Stimulated activated naive CD8-positive, alpha-beta T cell treated with anti-CD3 and anti-CD28 coated beads, Interleukin-15, Interleukin-2, amounts not matched to agents 100 U/mL and 50 U/mL, for 24 hours (primary cell): ENCODE measurements at regions not wholly inside any gene's neighbourhood (a gene's known extent, or its start where the extent isn't known, plus 50 kb on each side); places are given as distances from the start of the nearest gene placed in this dataset.
"Not testable (repeated sequence)": the region's sequence is repeated elsewhere in the genome, so short reads cannot be mapped to it uniquely, and the experiment has no call there.

Experiments
- ATAC-seq: fragments of 150-1000 bp; cut with Tn5 transposase; one replicate; pipeline ENCODE4 v1.10.0; 2021
- DNase-seq: peaks from one replicate; pipeline ENCODE4 v3.0.0; 2021

DNA sequence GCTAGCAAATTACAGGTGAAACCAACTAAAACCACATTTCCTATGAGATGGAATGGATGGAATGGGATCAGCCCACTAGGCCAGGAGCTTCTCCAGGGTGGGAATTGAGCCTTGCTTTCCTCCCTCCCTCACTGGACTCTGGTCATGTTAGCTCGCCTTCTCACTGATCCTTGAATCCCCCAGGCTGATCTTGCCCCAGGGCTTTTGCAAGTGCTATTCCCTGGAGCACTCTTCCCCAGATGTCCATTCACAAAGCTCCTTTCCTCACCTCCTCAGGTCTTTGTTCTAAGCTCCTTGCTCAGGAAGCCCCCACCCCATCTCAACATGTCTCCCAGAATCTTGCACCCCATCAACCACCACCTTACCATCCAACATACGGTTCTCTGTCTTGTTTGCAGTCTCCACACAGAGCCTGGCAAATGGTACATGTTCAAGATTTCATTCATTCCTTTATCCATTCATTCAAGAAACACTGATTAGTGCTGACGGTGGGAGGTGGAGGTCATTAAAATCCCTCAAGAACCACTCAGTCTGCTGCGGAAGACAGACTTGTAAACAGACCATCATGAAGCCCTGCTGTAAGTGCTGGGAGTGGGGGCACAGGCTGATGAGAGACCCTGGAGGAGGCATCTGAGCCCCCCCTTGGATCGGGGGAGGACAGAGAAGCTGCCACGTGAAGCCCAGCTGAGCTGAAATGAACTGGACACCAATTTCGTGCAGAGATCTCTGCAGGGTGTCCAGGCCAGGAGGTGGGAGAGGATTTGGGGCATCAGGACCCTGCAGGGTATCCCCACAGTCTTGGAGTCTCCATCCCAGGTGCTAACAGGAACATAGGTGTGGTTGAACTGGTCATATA is 141.7 kb downstream of the BARX1 start:
- ATAC-seq: no peak
- DNase-seq: no peak

DNA sequence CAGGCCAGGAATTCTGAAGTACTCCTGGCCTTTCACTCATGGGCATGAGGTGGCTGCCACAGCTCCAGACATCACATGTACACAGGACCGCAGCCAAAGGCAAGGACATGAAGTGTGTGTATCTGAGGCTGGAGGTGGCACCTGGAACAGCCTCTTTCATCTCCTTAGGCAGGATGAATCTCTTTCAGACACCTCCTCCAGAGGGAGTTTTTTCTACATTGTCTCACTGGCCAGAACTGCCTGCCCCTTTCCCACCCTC is 142.8 kb downstream of the BARX1 start:
- no peak for DNase-seq
- no peak for ATAC-seq

DNA sequence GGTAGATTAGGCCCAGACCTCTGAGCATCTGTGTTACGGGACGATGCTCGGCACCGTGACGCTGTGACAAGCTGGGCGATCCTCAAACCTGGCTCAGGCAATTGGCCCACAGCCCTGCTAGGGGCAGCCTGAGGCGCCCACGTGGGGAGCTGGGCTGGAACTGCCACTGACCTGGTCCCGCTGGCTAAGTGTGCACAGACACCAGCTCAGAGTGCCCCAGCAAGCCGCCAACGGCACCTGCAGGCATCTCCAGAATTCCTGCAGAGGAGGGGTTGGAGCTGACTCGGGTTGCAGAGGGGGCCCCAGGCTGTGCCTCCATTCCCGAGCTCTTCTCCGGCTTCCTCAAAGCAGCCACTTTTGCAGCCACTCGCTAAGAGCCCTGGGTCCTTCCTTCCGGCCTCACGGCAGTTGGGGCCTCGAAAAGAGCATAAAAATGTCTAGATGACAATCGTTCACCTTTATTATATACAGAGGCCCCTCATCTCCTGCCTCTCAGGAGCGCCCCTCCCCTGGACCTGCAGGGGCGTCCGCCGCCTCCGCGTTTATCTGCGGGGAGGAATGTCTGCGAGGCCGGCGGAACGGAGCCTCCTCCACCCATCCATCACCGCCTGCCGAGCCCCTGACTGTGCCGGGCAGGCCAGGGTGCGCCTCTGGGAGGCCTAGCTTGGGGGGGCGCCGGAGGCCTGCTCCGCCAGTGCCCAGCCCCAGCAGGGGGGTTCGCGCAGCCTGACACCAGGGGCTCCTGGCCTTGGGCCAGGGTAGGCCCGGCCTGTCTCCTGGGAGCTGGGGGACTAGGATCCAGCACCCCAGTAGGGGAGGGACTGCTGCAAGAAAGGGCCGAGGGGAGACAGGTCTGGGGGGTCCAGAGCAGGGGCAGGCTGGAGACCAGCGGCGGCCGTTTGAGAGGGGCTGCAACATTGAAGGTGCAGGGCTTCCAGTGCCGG is 144.9 kb downstream of the BARX1 start:
- no peak for DNase-seq
- no peak for ATAC-seq

DNA sequence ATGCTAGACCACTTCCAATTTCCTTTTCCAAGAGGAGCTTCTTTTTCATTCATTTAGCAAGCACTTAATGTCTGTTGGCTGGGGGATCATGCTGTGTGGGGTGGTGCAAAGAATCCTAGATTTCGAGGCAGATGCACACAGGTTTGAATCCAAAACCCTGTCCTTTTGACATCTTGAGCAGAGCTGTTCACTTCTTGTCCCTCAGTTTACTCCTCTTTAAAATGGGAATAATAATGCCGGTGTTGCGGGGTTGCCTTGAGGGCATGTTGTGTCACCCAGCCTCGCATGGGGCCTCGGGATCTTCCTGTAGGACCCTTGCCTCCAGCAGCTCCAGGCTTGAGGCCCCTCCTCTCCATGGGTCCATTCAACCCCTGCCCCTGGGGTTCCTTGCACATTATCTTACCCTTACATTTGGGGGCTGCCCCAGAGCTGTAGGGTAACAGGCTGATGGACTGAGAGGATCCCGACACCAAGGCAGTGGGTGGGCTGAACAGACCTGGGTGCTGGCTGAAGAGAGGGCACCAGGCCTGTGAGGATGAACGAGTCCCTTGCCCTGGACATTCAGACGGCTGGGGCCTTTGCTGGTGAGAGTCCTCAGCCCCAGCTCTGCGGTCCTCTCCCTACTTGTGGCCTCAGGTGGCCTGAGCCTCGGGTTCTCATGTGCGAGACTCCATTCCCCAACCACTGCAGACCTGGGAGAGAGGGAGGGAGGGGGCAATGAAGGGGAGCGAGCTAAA is 145.8 kb downstream of the BARX1 start:
- no peak for DNase-seq
- no peak for ATAC-seq

DNA sequence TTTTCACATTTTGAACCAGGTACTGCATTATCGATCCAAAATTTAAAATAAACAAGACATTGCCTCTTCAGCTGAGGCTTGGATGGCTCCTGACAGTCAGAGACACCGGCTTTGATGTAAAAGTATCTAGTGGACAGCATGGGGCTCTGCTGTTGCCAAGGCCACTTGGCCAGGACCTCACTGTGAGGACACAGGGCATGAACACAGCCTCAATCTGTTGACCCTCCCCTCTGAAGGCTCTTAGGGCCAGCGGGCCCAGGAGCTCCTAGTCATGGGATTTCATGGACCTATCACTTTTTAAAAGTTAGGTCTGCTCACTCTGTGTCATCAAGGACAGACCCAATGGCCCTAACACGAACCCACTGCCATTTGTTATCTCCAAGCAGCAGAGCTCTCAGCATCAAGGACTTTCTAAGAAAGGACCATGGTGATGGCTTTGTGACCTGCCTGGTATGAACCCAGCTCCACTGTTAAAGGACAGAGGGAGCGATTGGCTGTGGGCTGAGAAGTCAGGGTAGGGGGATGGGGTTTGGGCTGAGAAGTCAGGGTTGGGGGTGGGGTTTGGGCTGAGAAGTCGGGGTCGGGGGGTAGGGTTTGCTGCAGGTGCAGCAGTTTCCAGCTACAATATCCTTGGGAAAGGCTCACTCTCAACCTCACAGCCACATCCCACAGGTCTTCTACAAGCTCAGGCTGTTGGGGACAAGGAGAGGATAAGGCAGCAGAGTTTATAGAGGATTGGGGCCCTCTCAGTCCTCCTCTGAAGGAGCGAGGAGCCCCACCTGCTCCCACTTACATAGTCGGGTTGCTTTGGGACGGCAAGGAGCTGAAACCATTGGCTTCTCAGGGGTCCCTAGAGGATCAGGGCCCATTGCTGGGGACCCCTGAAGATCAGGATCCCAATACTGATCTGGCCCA is 146.8 kb downstream of the BARX1 start:
- DNase-seq (no peak), ATAC-seq (no peak)

DNA sequence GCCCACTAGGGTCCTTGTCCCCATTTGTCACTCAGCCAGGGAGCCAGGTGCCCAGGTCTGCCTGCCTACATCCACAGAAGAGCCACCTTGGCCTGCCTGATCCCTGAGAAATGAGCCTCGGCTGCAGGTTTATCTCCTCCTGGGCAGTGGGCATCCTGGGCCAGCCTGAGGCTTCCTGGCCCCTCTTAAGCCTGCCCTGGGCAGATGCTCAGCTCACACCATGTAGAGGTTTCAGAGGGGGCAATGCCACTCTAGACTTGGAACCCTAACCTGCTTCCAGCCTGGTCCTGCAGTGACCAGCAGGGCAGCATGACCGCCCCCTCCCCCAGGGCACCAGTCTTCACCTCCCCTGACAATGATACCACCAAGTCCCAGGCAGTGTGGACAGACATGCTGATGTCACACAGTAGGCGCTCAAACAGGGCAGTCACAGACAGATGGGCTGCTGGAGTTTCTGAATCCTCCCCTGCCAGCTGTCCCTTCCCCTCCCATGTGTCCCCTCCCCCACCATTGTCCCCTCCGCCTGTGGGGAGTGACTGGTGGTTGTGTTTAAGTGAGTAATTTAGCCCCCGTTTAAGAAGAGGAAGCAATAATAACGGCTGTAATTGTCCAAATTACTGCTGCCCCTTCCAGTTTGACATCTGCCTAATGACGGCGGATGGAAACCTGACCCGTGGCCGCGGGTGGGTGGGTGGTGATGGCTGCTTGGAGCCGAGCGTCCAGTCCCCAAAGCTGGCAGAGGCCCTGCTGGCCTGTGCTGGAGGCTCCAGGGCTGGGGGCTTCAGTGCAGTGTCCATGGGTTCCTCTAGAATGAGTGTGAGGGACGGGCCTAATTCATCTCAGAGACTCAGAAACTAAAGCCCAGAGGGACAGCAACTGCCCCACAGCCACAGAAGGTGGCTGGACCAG is 147.7 kb downstream of the BARX1 start:
- ATAC-seq (no peak), DNase-seq (no peak)

DNA sequence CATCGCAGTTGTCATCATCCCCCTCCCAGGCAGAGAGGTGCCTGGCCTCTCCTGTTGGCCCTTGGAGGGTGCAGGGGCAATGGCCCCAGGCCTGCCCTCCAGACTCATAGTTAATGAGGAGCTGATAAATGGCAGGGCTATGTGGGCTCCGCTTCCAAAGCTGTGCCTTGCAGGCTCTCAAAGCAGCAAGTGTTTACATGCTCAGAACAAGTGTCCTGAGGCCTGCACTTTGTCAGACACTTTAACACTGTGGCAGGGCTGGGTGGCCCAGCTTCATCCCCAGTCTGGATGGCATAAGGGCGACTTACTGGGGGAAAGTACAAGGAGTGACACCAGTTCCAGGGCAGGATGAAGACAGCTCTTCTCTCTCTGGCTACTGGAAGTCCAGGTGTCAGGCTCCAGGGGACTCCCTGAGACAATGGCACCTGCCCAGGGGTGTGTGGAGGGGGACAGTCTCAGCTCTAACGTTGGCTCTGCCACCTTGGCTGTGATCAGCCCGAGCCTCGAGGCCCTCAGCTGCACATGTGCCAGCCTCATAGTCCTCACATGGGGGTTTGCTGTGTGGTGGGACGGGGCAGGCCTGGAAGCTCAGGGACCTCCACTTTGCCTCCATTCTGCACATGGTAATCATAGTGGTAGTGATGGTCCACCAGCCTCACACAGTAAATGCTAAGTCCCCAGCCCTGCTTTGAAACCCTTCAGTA is 153.4 kb downstream of the BARX1 start:
- no peak for ATAC-seq
- DNase-seq: no peak

DNA sequence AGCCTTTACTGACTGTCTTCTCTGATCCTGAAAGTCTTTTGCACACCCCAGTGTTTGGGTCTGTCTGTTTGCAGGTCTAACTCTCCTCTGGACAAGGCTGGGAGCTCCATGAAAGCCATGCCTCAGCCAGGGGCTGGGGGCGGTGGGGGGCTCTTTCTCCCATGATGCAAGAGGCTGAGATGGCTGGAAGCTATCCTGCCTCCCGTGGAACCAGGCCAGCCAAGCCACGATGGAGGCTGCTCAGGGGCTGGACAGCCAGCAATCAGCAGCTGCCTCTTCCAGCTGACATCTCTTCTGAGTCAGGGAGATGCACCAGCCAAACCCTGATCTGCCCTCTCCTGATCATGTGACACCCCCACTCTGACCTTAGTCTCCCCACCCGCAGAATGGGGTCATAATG is 154.0 kb downstream of the BARX1 start:
- ATAC-seq (no peak), DNase-seq (no peak)

DNA sequence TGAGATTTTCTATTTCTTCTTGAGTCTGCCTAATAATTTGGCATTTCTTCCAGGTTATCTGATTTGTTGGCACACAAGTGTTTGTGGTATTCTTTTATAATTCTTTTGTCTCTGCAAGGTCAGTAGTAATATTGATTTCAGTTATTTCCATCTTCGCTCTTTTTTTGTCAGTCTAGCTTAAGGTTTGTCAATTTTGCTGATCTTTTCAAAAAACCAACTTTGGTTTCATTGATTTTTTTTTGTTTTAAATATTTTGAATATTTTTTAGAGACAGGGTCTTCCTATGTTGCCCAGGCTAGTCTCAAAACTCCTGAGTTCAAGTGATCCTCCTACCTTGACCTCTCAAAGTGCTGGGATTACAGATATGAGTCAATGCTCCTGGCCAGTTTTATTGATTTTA is 162.8 kb downstream of the BARX1 start:
- DNase-seq: no peak
- ATAC-seq: no peak

DNA sequence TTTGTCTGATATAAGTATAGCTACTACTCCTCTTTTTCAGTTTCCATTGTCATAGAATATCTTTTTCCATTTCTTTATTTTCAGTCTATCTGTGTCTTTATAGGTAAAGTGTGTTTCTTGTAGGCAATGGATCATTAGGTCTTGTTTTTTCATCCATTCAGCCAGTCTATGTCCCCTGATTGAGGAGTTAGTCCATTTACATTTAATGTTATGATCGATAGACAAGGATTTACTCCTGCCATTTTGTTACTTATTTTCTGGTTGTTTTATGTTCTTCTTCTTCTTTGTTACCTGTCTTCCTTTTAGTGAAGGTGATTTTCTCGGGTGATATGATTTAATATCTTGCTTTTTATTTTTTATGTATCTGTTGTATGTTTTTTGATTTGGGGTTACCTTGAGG is 169.0 kb downstream of the BARX1 start:
- no peak for ATAC-seq

DNA sequence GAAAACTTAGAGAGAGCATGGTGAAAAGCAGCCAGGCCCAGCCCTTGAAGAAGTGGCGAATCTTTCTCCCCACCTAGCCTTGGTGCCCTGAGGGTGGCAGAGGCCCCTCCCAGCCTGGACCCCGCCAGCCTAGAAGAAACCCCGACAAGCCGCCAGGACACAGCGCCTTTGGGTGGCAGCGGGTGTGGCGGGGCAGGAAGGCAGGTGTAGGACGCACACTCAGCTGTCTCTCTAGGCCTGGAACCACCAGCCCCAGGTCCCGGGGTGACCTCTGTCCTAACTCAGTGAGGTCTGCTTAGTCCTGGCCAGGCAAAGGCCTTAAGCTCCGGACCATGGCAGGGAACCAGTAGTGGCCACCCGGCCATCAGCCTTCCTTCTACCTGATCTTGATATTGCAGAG is 178.3 kb downstream of the BARX1 start:
- ATAC-seq: no peak
- DNase-seq: no peak

More for the DNA sequence above, 169.0 kb downstream of the BARX1 start:
- DNase-seq: no peak

DNA sequence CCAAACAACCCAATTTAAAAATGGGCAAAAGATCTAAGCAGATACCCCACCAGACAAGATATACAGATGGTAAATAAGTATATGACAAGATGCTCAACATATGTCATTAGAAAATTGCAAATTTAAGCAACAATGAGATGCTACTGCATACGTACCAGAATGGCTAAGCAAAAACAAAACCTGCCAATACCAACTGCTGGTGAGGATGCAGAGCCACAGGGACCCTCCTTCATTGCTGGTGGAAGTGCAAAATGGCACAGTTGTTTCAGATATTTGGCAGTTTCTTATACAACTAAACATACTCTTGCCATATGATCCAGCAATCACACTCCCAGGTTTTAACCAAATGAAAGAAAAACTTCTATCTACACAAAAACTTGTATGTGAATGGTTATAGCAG is 178.9 kb downstream of the BARX1 start:
- DNase-seq (no peak), ATAC-seq (no peak)

DNA sequence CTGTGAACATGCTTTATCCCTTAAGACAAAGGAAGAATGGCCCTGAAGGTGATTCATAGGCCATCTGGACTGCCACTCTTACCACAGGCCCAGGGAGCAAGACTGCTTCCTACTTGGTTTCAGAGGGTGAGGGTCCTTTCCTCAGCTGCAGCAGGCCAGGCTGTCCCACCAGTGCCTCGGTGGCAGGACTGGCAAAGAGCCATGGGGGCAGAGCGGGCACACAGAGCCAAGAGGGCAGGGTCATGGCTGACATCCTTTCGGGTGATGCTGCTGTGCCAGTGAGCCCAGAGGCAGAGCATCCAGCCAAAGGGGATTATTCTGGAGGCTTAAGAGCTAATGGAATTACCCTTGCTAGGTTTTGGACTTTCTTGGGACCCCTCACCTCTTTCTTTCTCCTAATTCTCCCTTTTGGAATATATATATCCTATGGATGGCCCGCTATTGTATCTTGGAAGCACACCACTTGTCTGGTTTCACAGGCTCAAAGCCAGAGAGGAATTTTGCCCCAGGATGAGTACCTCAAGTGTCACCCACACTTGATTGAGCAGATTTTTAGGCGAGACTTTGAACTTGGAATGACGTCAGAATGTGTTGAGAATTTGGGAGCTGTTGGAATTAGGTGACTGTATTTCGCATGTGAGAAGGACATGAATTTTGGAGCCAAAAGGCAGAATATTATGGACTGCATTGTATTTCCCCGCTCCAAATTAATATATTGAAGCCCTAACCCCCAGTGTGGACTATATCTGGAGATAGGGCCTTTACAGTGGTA is 180.6 kb downstream of the BARX1 start:
- no peak for ATAC-seq
- DNase-seq: no peak

DNA sequence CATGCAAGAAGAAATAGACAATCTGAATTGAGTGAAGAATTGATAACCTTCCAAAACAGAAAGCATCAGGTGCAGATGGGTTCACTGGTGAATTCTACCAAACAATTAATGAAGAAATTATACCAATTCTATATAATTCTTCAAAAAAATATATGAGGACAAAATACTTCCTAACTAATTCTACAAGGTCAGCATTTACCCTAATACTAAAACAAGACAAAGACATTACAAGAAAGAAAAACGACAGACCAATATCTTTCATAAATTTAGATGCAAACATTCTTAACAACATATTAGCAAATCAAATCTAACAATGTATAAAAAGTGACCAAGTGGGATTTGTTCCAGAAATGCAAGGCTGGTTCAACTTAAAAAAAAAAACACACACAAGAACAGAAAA is 183.9 kb downstream of the BARX1 start:
- ATAC-seq (no peak), DNase-seq (no peak)

DNA sequence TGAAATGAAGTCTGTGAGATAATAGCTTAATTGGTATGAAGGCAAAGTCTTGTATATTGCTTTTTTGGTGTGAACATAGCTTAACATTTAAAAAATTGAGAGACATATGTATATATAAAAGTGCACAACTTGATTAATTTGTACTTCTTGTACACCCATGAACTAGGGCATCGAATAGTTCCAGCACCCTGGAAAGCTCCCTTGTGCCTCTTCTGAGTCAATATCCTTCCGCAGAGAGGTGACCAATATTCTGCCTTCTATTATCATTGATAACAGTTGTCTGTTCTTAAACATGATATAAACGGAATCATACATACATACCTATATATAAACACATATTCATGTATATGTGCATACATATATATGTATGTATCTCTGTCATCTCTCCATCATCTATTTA is 185.4 kb downstream of the PHF2 start:
- ATAC-seq: no peak

DNA sequence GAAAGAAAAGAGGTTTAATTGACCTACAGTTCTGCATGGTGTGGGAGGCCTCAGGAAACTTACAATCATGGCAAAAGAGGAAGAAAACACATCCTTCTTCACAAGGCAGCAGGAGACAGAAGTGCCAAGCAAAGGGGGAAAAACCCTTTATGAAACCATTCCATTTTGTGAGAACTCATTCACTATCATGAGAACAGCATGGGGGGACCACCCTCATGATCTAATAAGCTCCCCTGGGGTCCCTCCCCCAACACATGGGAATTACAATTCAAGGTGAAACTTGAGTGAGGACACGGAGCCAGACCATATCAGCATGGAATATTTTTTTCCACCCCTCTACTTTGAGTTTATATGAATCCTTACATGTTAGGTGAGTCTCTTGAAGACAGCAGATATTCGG is 173.7 kb downstream of the PHF2 start:
- DNase-seq (no peak), ATAC-seq (no peak)

More for the DNA sequence above, 185.4 kb downstream of the PHF2 start:
- no peak for DNase-seq

DNA sequence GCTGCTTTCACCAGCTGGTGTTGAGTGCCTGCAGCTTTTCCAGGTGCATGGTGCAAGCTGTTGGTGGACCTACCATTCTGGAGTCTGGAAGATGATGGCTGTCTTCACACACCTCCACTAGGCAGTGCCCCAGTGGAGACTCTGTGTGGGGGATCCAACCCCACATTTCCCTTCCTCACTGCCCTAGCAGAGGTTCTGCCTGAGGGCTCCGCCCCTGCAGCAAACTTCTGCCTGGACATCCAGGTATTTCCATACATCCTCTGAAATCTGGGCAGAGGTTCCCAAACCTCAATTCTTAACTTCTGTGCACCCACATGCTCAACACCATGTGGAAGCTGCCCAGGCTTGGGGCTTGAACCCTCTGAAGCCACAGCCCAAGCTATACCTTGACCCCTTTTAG is 172.4 kb downstream of the PHF2 start:
- DNase-seq, ATAC-seq: not testable (repeated sequence)

DNA sequence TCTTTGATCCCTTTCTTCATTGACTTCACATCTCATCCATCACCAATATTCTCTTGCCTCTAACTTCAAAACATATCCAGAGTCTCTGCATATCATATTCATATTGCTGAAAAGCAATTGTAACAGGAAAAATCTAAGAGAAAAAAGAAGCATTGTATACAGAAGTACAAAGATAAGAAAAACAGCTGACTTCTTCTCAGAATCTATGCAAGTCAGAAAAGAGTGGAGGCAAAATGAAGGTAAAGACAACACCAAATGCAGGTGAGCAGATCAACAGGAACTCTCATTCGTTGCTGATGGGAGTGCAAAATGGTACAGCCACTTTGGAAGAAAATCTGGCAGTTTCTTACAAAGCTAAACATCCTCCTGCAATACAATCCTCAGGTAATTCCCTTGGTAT is 155.6 kb downstream of the PHF2 start:
- ATAC-seq: no peak
- no peak for DNase-seq

DNA sequence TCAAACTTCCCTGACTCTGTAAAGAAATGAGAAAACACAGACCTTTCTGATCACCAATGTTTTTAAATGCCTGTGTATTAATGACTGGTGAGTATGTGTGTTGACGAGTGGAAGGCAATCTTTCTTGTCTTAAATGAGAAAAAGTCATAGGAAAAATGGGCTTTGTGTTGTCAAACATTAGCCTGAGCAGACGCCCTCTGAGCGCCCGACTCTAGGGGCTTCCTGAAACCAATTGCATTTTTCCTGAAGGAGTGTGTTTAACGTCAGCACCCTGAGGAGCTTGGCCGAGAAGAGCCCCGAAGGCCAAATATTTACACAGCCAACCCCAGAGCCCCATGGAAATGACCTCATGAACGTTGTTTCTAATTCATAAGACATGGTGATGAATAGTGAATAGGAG is 154.3 kb downstream of the PHF2 start:
- no peak for DNase-seq
- no peak for ATAC-seq
